Bone marrow (tissue), 2 donors: ENCODE measurements at regions not wholly inside any gene's neighbourhood (a gene's known extent, or its start where the extent isn't known, plus 50 kb on each side); places are given as distances from the start of the nearest gene placed in this dataset.
"Not testable (repeated sequence)": the region's sequence is repeated elsewhere in the genome, so short reads cannot be mapped to it uniquely, and the experiment has no call there.

Source experiments
- DNase-seq, 2 donors: peaks; one replicate each; lab custom pipeline; 2025; lab: John Stamatoyannopoulos, UW

GRCh38 chr6:167208819-167209576 lies 51.2 kb upstream of the GPR31 start:
- no peak for DNase-seq

GRCh38 chr6:167209577-167209975 lies 51.8 kb upstream of the GPR31 start:
- DNase-seq, result no peak

GRCh38 chr6:167210375-167211294 lies 52.9 kb upstream of the GPR31 start:
- no peak for DNase-seq

- no peak for DNase-seq
These were observed 53.5 kb upstream of the GPR31 start for GRCh38 chr6:167211295-167211648.

GRCh38 chr6:167211881-167212712 lies 54.3 kb upstream of the GPR31 start:
- DNase-seq, result no peak

- DNase-seq, result no peak
These were observed 54.9 kb upstream of the GPR31 start for GRCh38 chr6:167212713-167213005.

- no peak for DNase-seq
These were observed 56.4 kb upstream of the GPR31 start for GRCh38 chr6:167214206-167214605.

GRCh38 chr6:167215429-167216250 lies 57.9 kb upstream of the GPR31 start:
- not testable (repeated sequence) for DNase-seq

- not testable (repeated sequence) for DNase-seq
These were observed 58.7 kb upstream of the GPR31 start for GRCh38 chr6:167216390-167217050.

GRCh38 chr6:167217073-167217472 lies 59.3 kb upstream of the GPR31 start:
- not testable (repeated sequence) for DNase-seq

GRCh38 chr6:167217951-167218759 lies 60.4 kb upstream of the GPR31 start:
- DNase-seq, result peak in 1 of 2 donors; percentile 1

GRCh38 chr6:167219079-167219478 lies 61.3 kb upstream of the GPR31 start:
- not testable (repeated sequence) for DNase-seq

GRCh38 chr6:167219967-167220512 lies 62.3 kb upstream of the GPR31 start:
- no peak for DNase-seq

GRCh38 chr6:167221400-167222201 lies 63.8 kb upstream of the GPR31 start:
- DNase-seq, result no peak

GRCh38 chr6:167225566-167226382 lies 65.3 kb upstream of the UNC93A start:
- DNase-seq, result not testable (repeated sequence)

GRCh38 chr6:167226383-167226685 lies 64.8 kb upstream of the UNC93A start:
- no peak for DNase-seq

- no peak for DNase-seq
These were observed 64.3 kb upstream of the UNC93A start for GRCh38 chr6:167226791-167227190.

- no peak for DNase-seq
These were observed 63.1 kb upstream of the UNC93A start for GRCh38 chr6:167227984-167228383.
